ENCODE measurements at regions not wholly inside any gene's neighbourhood (a gene's known extent, or its start where the extent isn't known, plus 50 kb on each side); places are given as distances from the start of the nearest gene placed in this dataset.
"Not testable (repeated sequence)": the region's sequence is repeated elsewhere in the genome, so short reads cannot be mapped to it uniquely, and the experiment has no call there.

DNA sequence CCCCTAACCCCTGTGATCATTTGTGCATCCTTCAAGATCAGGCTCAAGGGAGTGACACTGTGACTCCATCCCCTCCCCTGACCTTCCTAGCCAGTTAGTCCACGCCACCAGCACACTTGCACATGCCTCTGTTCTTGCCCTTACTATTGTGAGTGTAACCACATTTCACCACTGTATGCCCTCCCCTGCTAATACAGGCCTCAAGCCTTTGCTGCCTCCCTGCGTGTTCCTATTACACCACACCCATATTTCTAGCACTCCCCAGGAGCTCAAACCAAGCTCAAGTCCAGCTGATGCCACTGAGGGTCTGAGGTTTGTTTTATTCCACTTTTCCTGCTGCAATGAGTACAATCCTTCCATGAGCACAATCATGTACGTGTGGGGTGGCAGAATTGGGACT, 119.3 kb upstream of the FOXN2 start:
- Mint-ChIP-seq H3K4me3 (no peak overlapping the region), H3K27ac (no peak overlapping the region), H3K4me1 (peaks cover 15% of the 10 kb centered on the region), H3K9me3 (no peaks in the 10 kb centered on the region), H3K36me3 (ENCODE audit: low read depth) (no peaks in the 10 kb centered on the region), H3K27me3 (no peaks in the 10 kb centered on the region)
- DNase-seq, result no peak
- ChIA-PET POLR2A (no interaction called here), CTCF (no interaction called here)
- no peak for TF ChIP-seq CTCF (IDR thresholded peaks at IDR 0.05)
- intact Hi-C loops (cut with micrococcal nuclease), result no loop called here
- ATAC-seq (ENCODE audit: low read depth), result no peak

DNA sequence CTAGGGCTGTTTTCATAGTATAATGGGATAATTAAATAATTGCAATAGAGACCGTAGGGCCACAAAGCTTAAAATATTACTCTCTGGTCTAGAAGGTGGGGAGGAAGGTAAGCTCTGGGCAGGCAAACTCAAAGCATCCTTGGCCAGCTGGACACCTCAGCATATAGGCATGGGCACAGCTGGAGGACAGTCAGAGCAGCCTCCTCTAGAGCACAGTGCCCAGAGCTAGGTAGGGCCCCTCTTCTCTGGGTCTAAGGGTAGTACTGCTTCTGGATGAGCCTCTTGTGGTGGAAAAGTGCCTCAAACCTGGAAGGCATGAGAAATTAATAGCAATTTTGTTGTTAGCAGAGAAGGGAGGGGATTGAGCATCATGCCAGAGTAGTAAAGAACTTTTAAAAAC, 116.9 kb upstream of the FOXN2 start:
- intact Hi-C loops (cut with micrococcal nuclease), result no loop called here
- ChIA-PET CTCF (no interaction called here), POLR2A (interaction anchor here (0.5 kb wide), 1 partner anchor 67 kb away, joined by 9 read pairs; no protein-coding TSS in a partner anchor)
- Mint-ChIP-seq H3K36me3 (ENCODE audit: low read depth) (no peaks in the 10 kb centered on the region), H3K27ac (no peak overlapping the region), H3K27me3 (no peaks in the 10 kb centered on the region), H3K9me3 (no peaks in the 10 kb centered on the region), H3K4me3 (no peak overlapping the region), H3K4me1 (peaks cover 23% of the 10 kb centered on the region)
- DNase-seq (no peak), ATAC-seq (ENCODE audit: low read depth) (no peak)
- TF ChIP-seq CTCF (IDR thresholded peaks at IDR 0.05), result no peak

DNA sequence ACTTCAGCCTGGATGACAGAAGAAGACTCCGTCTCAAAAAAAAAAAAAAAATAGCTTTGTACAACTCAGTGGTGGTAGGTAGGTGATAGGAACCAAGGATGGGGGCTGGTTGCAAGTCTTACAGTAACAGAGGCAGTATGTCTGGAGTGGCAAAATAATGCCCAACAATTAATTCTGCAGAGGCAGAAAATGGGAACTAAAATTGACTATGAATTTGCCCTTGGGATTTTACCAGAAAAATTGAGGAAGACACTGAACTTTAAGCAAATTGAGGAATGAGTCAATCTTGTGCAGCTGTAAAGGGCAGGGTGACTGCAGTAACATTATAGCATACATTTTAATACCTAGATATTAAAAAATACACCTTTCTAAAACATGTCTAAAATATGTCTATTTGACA, 116.1 kb upstream of the FOXN2 start:
- intact Hi-C loops (cut with micrococcal nuclease), result no loop called here
- Mint-ChIP-seq H3K27ac (no peak overlapping the region), H3K4me3 (no peak overlapping the region), H3K9me3 (no peaks in the 10 kb centered on the region), H3K4me1 (peaks cover 23% of the 10 kb centered on the region), H3K36me3 (ENCODE audit: low read depth) (no peaks in the 10 kb centered on the region), H3K27me3 (no peaks in the 10 kb centered on the region)
- no peak for TF ChIP-seq CTCF (IDR thresholded peaks at IDR 0.05)
- CTCF ChIA-PET, result no interaction called here
- DNase-seq (no peak), ATAC-seq (ENCODE audit: low read depth) (peak; percentile 7)
- POLR2A ChIA-PET, result no interaction called here

- ChIA-PET POLR2A (no interaction called here), CTCF (no interaction called here)
- no peak for DNase-seq
- peaks cover 23% of the 10 kb centered on the region for H3K4me1 Mint-ChIP-seq
- no peak overlapping the region for H3K27ac Mint-ChIP-seq
- no peak for ATAC-seq (ENCODE audit: low read depth)
- no peaks in the 10 kb centered on the region for H3K36me3 Mint-ChIP-seq (ENCODE audit: low read depth)
- no peaks in the 10 kb centered on the region for H3K9me3 Mint-ChIP-seq
- no peaks in the 10 kb centered on the region for H3K27me3 Mint-ChIP-seq
- peak overlapping the region; percentile 21 for H3K4me3 Mint-ChIP-seq
- no peak for TF ChIP-seq CTCF (IDR thresholded peaks at IDR 0.05)
- intact Hi-C loops (cut with micrococcal nuclease), result no loop called here
Measured at GRCh38 chr2:48199070-48199469, 115.4 kb upstream of the FOXN2 start.

GRCh38 chr2:48200620-48201293, 113.7 kb upstream of the FOXN2 start:
- H3K27me3 Mint-ChIP-seq, result no peaks in the 10 kb centered on the region

DNA sequence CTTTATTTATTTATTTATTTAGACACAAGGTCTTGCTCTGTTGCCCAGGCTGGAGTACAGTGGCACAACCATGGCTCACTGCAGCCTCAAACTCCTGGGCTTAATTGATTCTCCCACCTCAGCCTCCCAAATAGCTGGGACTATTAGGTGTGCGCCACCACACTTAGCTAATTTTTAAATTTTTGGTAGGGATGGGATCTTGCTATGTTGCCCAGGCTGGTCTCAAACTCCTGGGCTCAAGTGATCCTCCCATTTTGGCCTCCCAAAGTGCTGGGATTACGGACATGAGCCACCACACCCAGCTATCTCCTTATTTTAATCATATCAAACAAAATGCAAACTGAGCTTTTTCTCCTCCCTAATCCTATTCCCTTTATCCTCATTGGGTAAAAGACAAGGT, 113.0 kb upstream of the FOXN2 start:
- peaks cover 40% of the 10 kb centered on the region for H3K4me1 Mint-ChIP-seq
- H3K27ac Mint-ChIP-seq; intact Hi-C loops (cut with micrococcal nuclease); ATAC-seq (ENCODE audit: low read depth); H3K4me3 Mint-ChIP-seq; DNase-seq; H3K27me3 Mint-ChIP-seq; POLR2A ChIA-PET; H3K36me3 Mint-ChIP-seq (ENCODE audit: low read depth); H3K9me3 Mint-ChIP-seq: not testable (repeated sequence)
- CTCF ChIA-PET, result interaction anchor here (1.4 kb wide), 1 partner anchor 92 kb away, joined by 3 read pairs; no protein-coding TSS in a partner anchor

More at GRCh38 chr2:48200620-48201293, 113.7 kb upstream of the FOXN2 start:
- peak overlapping the region; percentile 24 for H3K27ac Mint-ChIP-seq
- peaks cover 34% of the 10 kb centered on the region for H3K4me1 Mint-ChIP-seq
- no peak for DNase-seq
- intact Hi-C loops (cut with micrococcal nuclease), result no loop called here
- ChIA-PET CTCF (interaction anchor here (1.4 kb wide), 1 partner anchor 91 kb away, joined by 3 read pairs; no protein-coding TSS in a partner anchor), POLR2A (no interaction called here)
- no peak overlapping the region for H3K4me3 Mint-ChIP-seq
- H3K9me3 Mint-ChIP-seq, result no peaks in the 10 kb centered on the region
- ATAC-seq (ENCODE audit: low read depth), result peak; percentile 35
- H3K36me3 Mint-ChIP-seq (ENCODE audit: low read depth), result no peaks in the 10 kb centered on the region
- TF ChIP-seq CTCF (IDR thresholded peaks at IDR 0.05), result no peak
